ENCODE measurements at regions not wholly inside any gene's neighbourhood (a gene's known extent, or its start where the extent isn't known, plus 50 kb on each side); places are given as distances from the start of the nearest gene placed in this dataset.

GRCh38 chr19:46950526-46951170, 69.0 kb upstream of the NPAS1 start:
- Histone ChIP-seq H3K27ac (peak overlapping the region; percentile 1), H3K27me3 (no peaks in the 10 kb centered on the region), H3K4me1 (peaks cover 71% of the 10 kb centered on the region), H3K4me3 (no peak overlapping the region), H3K36me3 (no peaks in the 10 kb centered on the region), H3K9me3 (no peaks in the 10 kb centered on the region)
- TF ChIP-seq POLR2A (IDR thresholded peaks at IDR 0.05), result no peak
- TF ChIP-seq CTCF (IDR thresholded peaks at IDR 0.05), result no peak
- TF ChIP-seq POLR2AphosphoS5 (IDR thresholded peaks at IDR 0.05; ENCODE audit: insufficient read depth in 1 of 2, low read depth in 1 of 2), result no peak
- DNase-seq (ENCODE audit: extremely low spot score in 2 of 2), result no peak
- intact Hi-C loops (cut with DNase I), result no loop called here

GRCh38 chr19:46951171-46951986, 68.3 kb upstream of the NPAS1 start:
- DNase-seq (ENCODE audit: extremely low spot score in 2 of 2), result no peak
- Histone ChIP-seq H3K36me3 (no peaks in the 10 kb centered on the region), H3K27ac (peak overlapping the region; percentile 24), H3K4me3 (no peak overlapping the region), H3K27me3 (no peaks in the 10 kb centered on the region), H3K4me1 (peaks cover 71% of the 10 kb centered on the region), H3K9me3 (no peaks in the 10 kb centered on the region)
- intact Hi-C loops (cut with DNase I), result no loop called here
- TF ChIP-seq POLR2AphosphoS5 (IDR thresholded peaks at IDR 0.05; ENCODE audit: insufficient read depth in 1 of 2, low read depth in 1 of 2), result peak in 1 of 2 donors; percentile 15
- TF ChIP-seq CTCF (IDR thresholded peaks at IDR 0.05), result no peak
- no peak for TF ChIP-seq POLR2A (IDR thresholded peaks at IDR 0.05)

- intact Hi-C loops (cut with DNase I), result no loop called here
- Histone ChIP-seq H3K36me3 (no peaks in the 10 kb centered on the region), H3K27ac (no peak overlapping the region), H3K4me3 (no peak overlapping the region), H3K9me3 (no peaks in the 10 kb centered on the region), H3K27me3 (no peaks in the 10 kb centered on the region), H3K4me1 (peaks cover 66% of the 10 kb centered on the region)
- no peak for DNase-seq (ENCODE audit: extremely low spot score in 2 of 2)
- no peak for TF ChIP-seq CTCF (IDR thresholded peaks at IDR 0.05)
Measured at GRCh38 chr19:46952874-46953273, 66.8 kb upstream of the NPAS1 start.

GRCh38 chr19:46953955-46954501, 65.6 kb upstream of the NPAS1 start:
- no peak for DNase-seq (ENCODE audit: extremely low spot score in 2 of 2)
- Histone ChIP-seq H3K27ac (peak overlapping the region; percentile 25), H3K4me1 (peaks cover 71% of the 10 kb centered on the region), H3K9me3 (no peaks in the 10 kb centered on the region), H3K27me3 (no peaks in the 10 kb centered on the region), H3K36me3 (no peaks in the 10 kb centered on the region), H3K4me3 (no peak overlapping the region)
- intact Hi-C loops (cut with DNase I), result no loop called here
- TF ChIP-seq POLR2AphosphoS5 (IDR thresholded peaks at IDR 0.05; ENCODE audit: insufficient read depth in 1 of 2, low read depth in 1 of 2) (no peak), CTCF (IDR thresholded peaks at IDR 0.05) (no peak), POLR2A (IDR thresholded peaks at IDR 0.05) (no peak)

Measured in vagina (tissue), 2 donors.